BE2C (cell line): ENCODE measurements at regions not wholly inside any gene's neighbourhood (a gene's known extent, or its start where the extent isn't known, plus 50 kb on each side); places are given as distances from the start of the nearest gene placed in this dataset.

Experiments
- DNase-seq: peaks from one replicate; pipeline ENCODE4 v3.0.0-alpha.2; 2020
- H3K27me3 ChIP-seq: fragments of 250-450 bp; sonication (Bioruptor Pico); 2 replicates; pipeline ENCODE4 v1.5.1; 2020; ENCODE audit warnings: mild to moderate bottlenecking
- H3K36me3 ChIP-seq: fragments of 250-450 bp; sonication (Bioruptor Pico); 2 replicates; pipeline ENCODE4 v1.5.1; 2020; ENCODE audit warnings: mild to moderate bottlenecking
- H3K4me1 ChIP-seq: fragments of 250-450 bp; sonication (Bioruptor Pico); 2 replicates; pipeline ENCODE4 v1.5.1; 2020
- H3K4me3 ChIP-seq: 2 replicates; pipeline ENCODE4 v1.5.1; 2011; ENCODE audit warnings: low read depth, low read length
- H3K9me3 ChIP-seq: fragments of 250-450 bp; sonication (Bioruptor Pico); 2 replicates; pipeline ENCODE4 v1.5.1; 2020
- CTCF ChIP-seq: IDR thresholded peaks from 2 replicates; pipeline ENCODE4 v1.5.1; 2012; ENCODE audit warnings: mild to moderate bottlenecking, low read depth, low read length

GRCh38 chr2:64342195-64343099 lies 111.5 kb upstream of the LGALSL start:
- Histone ChIP-seq H3K4me1 (no peaks in the 10 kb centered on the region), H3K9me3 (no peaks in the 10 kb centered on the region), H3K27me3 (no peaks in the 10 kb centered on the region), H3K4me3 (no peak overlapping the region), H3K36me3 (no peaks in the 10 kb centered on the region)
- DNase-seq: no peak
- TF ChIP-seq CTCF: no peak

GRCh38 chr2:64344999-64345576 lies 108.9 kb upstream of the LGALSL start:
- TF ChIP-seq CTCF: no peak
- H3K4me1 ChIP-seq: no peaks in the 10 kb centered on the region
- no peaks in the 10 kb centered on the region for H3K36me3 ChIP-seq
- DNase-seq: no peak
- no peak overlapping the region for H3K4me3 ChIP-seq
- H3K9me3 ChIP-seq: no peaks in the 10 kb centered on the region
- no peaks in the 10 kb centered on the region for H3K27me3 ChIP-seq

- no peaks in the 10 kb centered on the region for H3K27me3 ChIP-seq
- no peaks in the 10 kb centered on the region for H3K36me3 ChIP-seq
- H3K4me3 ChIP-seq: no peak overlapping the region
- TF ChIP-seq CTCF: no peak
- DNase-seq: no peak
- no peaks in the 10 kb centered on the region for H3K9me3 ChIP-seq
- H3K4me1 ChIP-seq: no peaks in the 10 kb centered on the region
Measured at GRCh38 chr2:64345998-64346397, 108.0 kb upstream of the LGALSL start.

GRCh38 chr2:64348386-64349130 lies 105.4 kb upstream of the LGALSL start:
- Histone ChIP-seq H3K9me3 (no peaks in the 10 kb centered on the region), H3K36me3 (no peaks in the 10 kb centered on the region), H3K4me3 (no peak overlapping the region), H3K4me1 (no peaks in the 10 kb centered on the region), H3K27me3 (no peaks in the 10 kb centered on the region)
- DNase-seq: no peak
- no peak for TF ChIP-seq CTCF

- no peaks in the 10 kb centered on the region for H3K27me3 ChIP-seq
- no peaks in the 10 kb centered on the region for H3K9me3 ChIP-seq
- TF ChIP-seq CTCF: no peak
- H3K4me1 ChIP-seq: no peaks in the 10 kb centered on the region
- H3K36me3 ChIP-seq: no peaks in the 10 kb centered on the region
- no peak for DNase-seq
- no peak overlapping the region for H3K4me3 ChIP-seq
Measured at GRCh38 chr2:64349131-64349530, 104.8 kb upstream of the LGALSL start.
